DND-41 (cell line): ENCODE measurements at regions not wholly inside any gene's neighbourhood (a gene's known extent, or its start where the extent isn't known, plus 50 kb on each side); places are given as distances from the start of the nearest gene placed in this dataset.

Experiments used
- EZH2 ChIP-seq: IDR thresholded peaks from 3 replicates; pipeline ENCODE4 v1.6.1; 2012; ENCODE audit warnings: borderline replicate concordance, low read depth, mild to moderate bottlenecking, moderate library complexity, low read length, inconsistent platforms; ENCODE audit not compliant: severe bottlenecking
- TF ChIP-seq, protein P1 (sequence below): IDR thresholded peaks from 2 replicates; pipeline ENCODE4 v1.5.1; 2012; ENCODE audit warnings: borderline replicate concordance, low read length, moderate library complexity, mild to moderate bottlenecking; ENCODE audit not compliant: poor library complexity, severe bottlenecking; ENCODE audit errors: extremely low read depth

DNA sequence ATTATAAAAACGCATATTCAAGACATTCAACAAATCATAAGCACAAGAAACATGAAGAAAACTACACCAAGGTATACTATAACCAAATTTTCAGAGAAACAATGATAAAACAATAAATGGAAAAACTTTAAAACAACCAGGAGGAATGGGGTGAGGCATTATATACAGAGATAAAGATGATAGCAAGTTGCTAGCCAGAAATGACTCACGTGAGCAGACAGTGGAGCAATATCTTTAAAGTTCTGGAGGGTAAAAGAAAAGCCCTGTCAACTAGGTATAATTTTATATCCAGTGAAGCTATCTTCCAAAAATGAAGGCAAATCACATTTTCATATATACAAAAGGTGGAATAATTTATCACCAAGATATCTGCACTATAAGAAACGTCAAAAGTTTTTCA lies 97.8 kb upstream of the PCED1B start:
- TF ChIP-seq, protein P1, sequence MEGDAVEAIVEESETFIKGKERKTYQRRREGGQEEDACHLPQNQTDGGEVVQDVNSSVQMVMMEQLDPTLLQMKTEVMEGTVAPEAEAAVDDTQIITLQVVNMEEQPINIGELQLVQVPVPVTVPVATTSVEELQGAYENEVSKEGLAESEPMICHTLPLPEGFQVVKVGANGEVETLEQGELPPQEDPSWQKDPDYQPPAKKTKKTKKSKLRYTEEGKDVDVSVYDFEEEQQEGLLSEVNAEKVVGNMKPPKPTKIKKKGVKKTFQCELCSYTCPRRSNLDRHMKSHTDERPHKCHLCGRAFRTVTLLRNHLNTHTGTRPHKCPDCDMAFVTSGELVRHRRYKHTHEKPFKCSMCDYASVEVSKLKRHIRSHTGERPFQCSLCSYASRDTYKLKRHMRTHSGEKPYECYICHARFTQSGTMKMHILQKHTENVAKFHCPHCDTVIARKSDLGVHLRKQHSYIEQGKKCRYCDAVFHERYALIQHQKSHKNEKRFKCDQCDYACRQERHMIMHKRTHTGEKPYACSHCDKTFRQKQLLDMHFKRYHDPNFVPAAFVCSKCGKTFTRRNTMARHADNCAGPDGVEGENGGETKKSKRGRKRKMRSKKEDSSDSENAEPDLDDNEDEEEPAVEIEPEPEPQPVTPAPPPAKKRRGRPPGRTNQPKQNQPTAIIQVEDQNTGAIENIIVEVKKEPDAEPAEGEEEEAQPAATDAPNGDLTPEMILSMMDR: no peak
- no peak for TF ChIP-seq EZH2
